Neural cell (in vitro differentiated cells): ENCODE measurements at regions not wholly inside any gene's neighbourhood (a gene's known extent, or its start where the extent isn't known, plus 50 kb on each side); places are given as distances from the start of the nearest gene placed in this dataset.

Experiments used
- H2AFZ ChIP-seq: fragments of 200-600, 300-800 bp; sonication (generic), shearing (Covaris generic); 2 replicates; pipeline ENCODE4 v1.6.0; 2014; ENCODE audit warnings: low read depth, mild to moderate bottlenecking, antibody characterized with exemption, low read length, moderate library complexity
- H3F3A ChIP-seq: fragments of 200-600 bp; shearing (Covaris generic); 2 replicates; pipeline ENCODE4 v1.6.1; 2016; ENCODE audit warnings: mild to moderate bottlenecking, moderate library complexity, mixed read lengths, antibody characterized with exemption, low read length; ENCODE audit not compliant: insufficient read depth, poor library complexity, severe bottlenecking
- H3K27ac ChIP-seq: fragments of 200-600, 300-800 bp; sonication (generic), shearing (Covaris generic); 2 replicates; pipeline ENCODE4 v1.5.1; 2014; ENCODE audit warnings: mild to moderate bottlenecking, low read length, moderate library complexity
- H3K27me3 ChIP-seq: fragments of 300-800, 200-600 bp; sonication (generic), shearing (Covaris generic); 2 replicates; pipeline ENCODE4 v1.6.0; 2014; ENCODE audit warnings: mild to moderate bottlenecking, low read depth, low read length, moderate library complexity; ENCODE audit not compliant: insufficient read depth
- H3K36me3 ChIP-seq: fragments of 300-800, 200-600 bp; sonication (generic), shearing (Covaris generic); 2 replicates; pipeline ENCODE4 v1.5.1; 2014; ENCODE audit warnings: mild to moderate bottlenecking, antibody characterized with exemption, low read length, moderate library complexity; ENCODE audit not compliant: insufficient read depth
- H3K4me2 ChIP-seq: fragments of 300-800, 200-600 bp; sonication (generic), shearing (Covaris generic); 2 replicates; pipeline ENCODE4 v1.6.0; 2014; ENCODE audit warnings: mild to moderate bottlenecking, low read length
- H3K4me3 ChIP-seq: fragments of 300-800, 200-600 bp; sonication (generic), shearing (Covaris generic); 2 replicates; pipeline ENCODE4 v1.5.1; 2014; ENCODE audit warnings: mild to moderate bottlenecking, low read length, moderate library complexity
- H3K79me2 ChIP-seq: fragments of 200-600 bp; shearing (Covaris generic); replicated peaks from 2 replicates; pipeline ENCODE4 v1.6.0; 2014; ENCODE audit warnings: mild to moderate bottlenecking, low read length, moderate library complexity; ENCODE audit not compliant: insufficient read depth
- H3K9ac ChIP-seq: fragments of 300-800, 200-600 bp; sonication (generic), shearing (Covaris generic); 2 replicates; pipeline ENCODE4 v1.6.1; 2016; ENCODE audit warnings: mild to moderate bottlenecking, low read length, mixed read lengths
- H3K9me2 ChIP-seq: fragments of 200-600 bp; shearing (Covaris generic); 2 replicates; pipeline ENCODE4 v1.6.1; 2016; ENCODE audit warnings: mild to moderate bottlenecking, low read length, mixed read lengths; ENCODE audit not compliant: insufficient read depth
- H3K9me3 ChIP-seq: fragments of 200-600, 300-800 bp; sonication (generic), shearing (Covaris generic); 2 replicates; pipeline ENCODE4 v1.6.1; 2016; ENCODE audit warnings: mild to moderate bottlenecking, mixed run types, low read length, moderate library complexity, mixed read lengths
- H4K20me1 ChIP-seq: fragments of 200-600 bp; shearing (Covaris generic); 2 replicates; pipeline ENCODE4 v1.6.1; 2016; ENCODE audit warnings: mild to moderate bottlenecking, mixed run types; ENCODE audit not compliant: insufficient read depth
- CTCF ChIP-seq: fragments of 450-650 bp; IDR thresholded peaks from 2 replicates; pipeline ENCODE4 v1.5.1; 2014; ENCODE audit warnings: antibody characterized with exemption, mild to moderate bottlenecking, moderate library complexity; ENCODE audit not compliant: poor library complexity, severe bottlenecking
- EP300 ChIP-seq: fragments of 450-650 bp; conservative IDR thresholded peaks from 2 replicates; pipeline ENCODE4 v1.6.1; 2014; ENCODE audit warnings: antibody characterized with exemption, mild to moderate bottlenecking, moderate library complexity; ENCODE audit not compliant: poor library complexity, severe bottlenecking
- EZH2 ChIP-seq: fragments of 200-600, 300-800 bp; shearing (Covaris generic), sonication (generic); IDR thresholded peaks from 2 replicates; pipeline ENCODE4 v1.6.1; 2014; ENCODE audit warnings: antibody characterized with exemption, low read length, borderline replicate concordance, mild to moderate bottlenecking; ENCODE audit not compliant: insufficient read depth, poor library complexity, severe bottlenecking
- MXI1 ChIP-seq: fragments of 450-650 bp; conservative IDR thresholded peaks from 2 replicates; pipeline ENCODE4 v1.6.1; 2014; ENCODE audit warnings: antibody characterized with exemption, mild to moderate bottlenecking; ENCODE audit not compliant: poor library complexity, severe bottlenecking
- POLR2AphosphoS5 ChIP-seq: IDR thresholded peaks from 2 replicates; pipeline ENCODE4 v1.6.1; 2012
- RAD21 ChIP-seq: fragments of 450-650 bp; conservative IDR thresholded peaks from 2 replicates; pipeline ENCODE4 v1.6.1; 2014; ENCODE audit warnings: antibody characterized with exemption, mild to moderate bottlenecking, moderate library complexity
- REST ChIP-seq: IDR thresholded peaks from 2 replicates; pipeline ENCODE4 v1.6.1; 2012; ENCODE audit warnings: borderline replicate concordance
- SMC3 ChIP-seq: fragments of 450-650 bp; conservative IDR thresholded peaks from 2 replicates; pipeline ENCODE4 v1.6.1; 2014; ENCODE audit warnings: antibody characterized with exemption, mild to moderate bottlenecking, moderate library complexity; ENCODE audit not compliant: poor library complexity
- TAF1 ChIP-seq: IDR thresholded peaks from 2 replicates; pipeline ENCODE4 v1.6.1; 2012; ENCODE audit warnings: low read depth

DNA sequence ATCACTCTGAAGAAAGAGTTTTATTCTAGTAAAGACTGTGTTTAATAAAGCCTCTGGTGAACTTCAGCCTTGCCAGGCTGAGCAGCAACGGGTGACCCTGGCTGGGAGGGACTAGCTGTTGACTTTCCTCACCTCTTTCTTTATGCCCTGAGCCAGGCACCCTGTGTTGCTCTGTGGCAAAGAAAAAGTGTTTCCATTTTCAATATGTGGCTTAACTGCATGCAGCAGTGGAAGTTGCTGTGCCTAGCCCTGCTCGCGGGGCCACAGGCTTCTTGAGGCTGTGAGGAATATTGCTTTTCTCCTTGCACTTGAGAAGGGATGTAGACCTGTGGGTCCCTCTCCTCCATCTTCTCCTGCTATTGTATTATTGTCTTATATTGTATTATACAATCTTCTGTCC lies 67.0 kb downstream of the CXCL12 start:
- no peaks in the 10 kb centered on the region for H4K20me1 ChIP-seq
- no peak overlapping the region for H3K4me2 ChIP-seq
- no peaks in the 10 kb centered on the region for H3K9me3 ChIP-seq

GRCh38 chr10:44316922-44317215 lies 68.0 kb downstream of the CXCL12 start:
- Histone ChIP-seq H3K9me2 (no peaks in the 10 kb centered on the region), H3K9ac (no peak overlapping the region), H3K27me3 (no peaks in the 10 kb centered on the region), H3K79me2 (no peaks in the 10 kb centered on the region), H3K36me3 (no peaks in the 10 kb centered on the region), H3K27ac (no peak overlapping the region), H3K4me2 (no peak overlapping the region), H3F3A (no peaks in the 10 kb centered on the region), H4K20me1 (no peaks in the 10 kb centered on the region), H3K4me3 (no peak overlapping the region), H2AFZ (no peak overlapping the region), H3K9me3 (no peaks in the 10 kb centered on the region)
- TF ChIP-seq TAF1 (no peak), SMC3 (no peak), REST (no peak), CTCF (no peak), RAD21 (no peak), EP300 (no peak), POLR2AphosphoS5 (no peak), EZH2 (no peak)

More for the DNA sequence above, 67.0 kb downstream of the CXCL12 start:
- no peaks in the 10 kb centered on the region for H3F3A ChIP-seq
- no peaks in the 10 kb centered on the region for H3K79me2 ChIP-seq
- H3K36me3 ChIP-seq: no peaks in the 10 kb centered on the region
- H3K9ac ChIP-seq: no peak overlapping the region
- no peak overlapping the region for H2AFZ ChIP-seq
- no peaks in the 10 kb centered on the region for H3K9me2 ChIP-seq
- no peak for TF ChIP-seq CTCF
- no peak for TF ChIP-seq EZH2
- no peak for TF ChIP-seq POLR2AphosphoS5
- no peak for TF ChIP-seq EP300
- TF ChIP-seq REST: no peak
- TF ChIP-seq MXI1: no peak
- no peak for TF ChIP-seq RAD21
- no peak for TF ChIP-seq SMC3
- no peak for TF ChIP-seq TAF1
- H3K27ac ChIP-seq: no peak overlapping the region
- no peaks in the 10 kb centered on the region for H3K27me3 ChIP-seq
- H3K4me3 ChIP-seq: no peak overlapping the region
